HG03520 (cell line): ENCODE measurements at regions not wholly inside any gene's neighbourhood (a gene's known extent, or its start where the extent isn't known, plus 50 kb on each side); places are given as distances from the start of the nearest gene placed in this dataset.

Source experiments
- ATAC-seq: cut with Tn5 transposase; IDR thresholded peaks from one replicate; pipeline ENCODE4 v1.9.1; 2021; ENCODE audit warnings: mild to moderate bottlenecking, moderate library complexity; ENCODE audit not compliant: unreplicated experiment

DNA sequence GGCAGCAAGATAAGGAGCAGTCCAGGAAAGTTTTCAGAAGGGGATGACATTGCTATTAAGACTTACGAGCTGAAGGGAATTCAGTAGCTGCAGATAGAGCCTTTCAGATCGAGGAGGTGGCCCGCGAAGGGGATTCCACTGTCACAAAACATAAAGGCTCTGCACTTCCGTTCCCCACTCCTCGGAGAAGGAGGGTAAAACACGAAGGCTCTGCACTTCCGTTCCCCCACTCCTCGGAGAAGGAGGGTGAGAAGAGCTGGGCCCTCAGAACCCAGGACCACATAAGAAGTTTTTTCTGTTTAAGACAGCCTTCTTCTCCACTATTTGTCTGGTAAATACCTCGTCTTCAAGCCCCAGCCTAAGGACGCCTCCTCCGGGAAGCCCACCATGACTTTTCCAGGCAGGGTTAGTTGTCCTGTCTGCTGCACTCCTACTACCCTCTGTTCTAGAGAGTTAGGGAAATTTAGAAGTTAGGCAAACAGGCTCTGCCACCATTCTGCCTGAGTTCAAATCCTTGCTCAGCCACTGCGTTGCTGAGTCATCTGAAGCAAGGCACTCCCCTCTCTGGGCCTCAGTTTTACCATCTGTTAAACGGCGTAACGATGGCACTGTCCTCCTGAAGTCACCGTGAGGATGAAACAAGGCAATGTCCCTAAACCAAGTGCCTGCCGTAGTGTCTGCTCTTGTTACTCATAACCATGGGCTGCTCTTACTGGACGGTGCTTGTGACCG, 134.1 kb upstream of the HES1 start:
- no peak for ATAC-seq

GRCh38 chr3:194003114-194004057, 132.6 kb upstream of the HES1 start:
- ATAC-seq: peak; percentile 56

DNA sequence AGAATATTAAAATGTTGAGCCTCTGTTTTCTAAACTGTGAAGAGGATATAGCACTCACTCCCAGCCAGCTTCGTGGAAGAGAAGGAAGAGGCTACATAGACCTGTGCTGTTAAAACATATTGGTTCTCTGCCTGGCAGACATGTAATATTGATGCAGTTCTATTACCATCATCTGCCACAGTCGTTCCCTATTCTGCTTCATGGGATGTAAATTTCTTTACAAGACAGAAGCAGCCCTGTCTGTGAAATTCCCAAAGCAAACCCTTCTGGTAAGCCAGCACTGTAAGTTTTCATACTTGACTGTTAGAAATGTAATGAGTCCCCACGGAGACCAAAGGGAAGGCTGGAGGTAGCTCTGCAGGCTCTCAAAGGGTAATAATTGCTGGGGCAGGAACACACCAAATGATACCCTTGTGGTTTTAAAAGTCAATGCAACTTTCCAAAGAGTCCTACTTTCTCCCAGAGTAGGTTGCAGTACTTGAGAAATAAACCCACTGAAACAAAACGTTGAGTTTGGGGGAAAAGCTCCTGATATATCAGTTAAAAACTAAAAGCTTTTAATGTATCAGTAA, 129.9 kb upstream of the HES1 start:
- no peak for ATAC-seq

GRCh38 chr3:194007592-194008337, 128.2 kb upstream of the HES1 start:
- no peak for ATAC-seq

- ATAC-seq: no peak
Measured at GRCh38 chr3:194009019-194009418, 126.9 kb upstream of the HES1 start.

GRCh38 chr3:194009892-194010533, 125.9 kb upstream of the HES1 start:
- no peak for ATAC-seq

- ATAC-seq: no peak
Measured at GRCh38 chr3:194011807-194012206, 124.1 kb upstream of the HES1 start.

DNA sequence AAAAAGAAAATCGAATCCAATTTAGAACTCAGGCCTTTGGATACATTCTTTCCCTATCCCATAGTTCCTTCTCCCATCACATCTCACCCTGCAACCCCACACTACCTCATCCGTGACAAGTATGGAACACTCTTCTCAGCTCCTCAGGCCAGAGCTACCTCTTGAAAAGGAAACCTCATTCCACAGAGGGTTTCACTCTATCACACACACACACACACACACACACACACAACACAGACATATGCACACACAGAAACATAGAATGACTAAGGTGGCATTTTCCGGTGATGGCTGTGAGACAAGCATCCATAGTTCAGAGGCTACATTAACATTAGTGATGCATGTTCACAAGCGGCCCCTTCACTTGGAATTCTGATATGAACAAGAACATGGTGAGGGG, 122.0 kb upstream of the HES1 start:
- no peak for ATAC-seq

- no peak for ATAC-seq
Measured at GRCh38 chr3:194014756-194015155, 121.2 kb upstream of the HES1 start.

DNA sequence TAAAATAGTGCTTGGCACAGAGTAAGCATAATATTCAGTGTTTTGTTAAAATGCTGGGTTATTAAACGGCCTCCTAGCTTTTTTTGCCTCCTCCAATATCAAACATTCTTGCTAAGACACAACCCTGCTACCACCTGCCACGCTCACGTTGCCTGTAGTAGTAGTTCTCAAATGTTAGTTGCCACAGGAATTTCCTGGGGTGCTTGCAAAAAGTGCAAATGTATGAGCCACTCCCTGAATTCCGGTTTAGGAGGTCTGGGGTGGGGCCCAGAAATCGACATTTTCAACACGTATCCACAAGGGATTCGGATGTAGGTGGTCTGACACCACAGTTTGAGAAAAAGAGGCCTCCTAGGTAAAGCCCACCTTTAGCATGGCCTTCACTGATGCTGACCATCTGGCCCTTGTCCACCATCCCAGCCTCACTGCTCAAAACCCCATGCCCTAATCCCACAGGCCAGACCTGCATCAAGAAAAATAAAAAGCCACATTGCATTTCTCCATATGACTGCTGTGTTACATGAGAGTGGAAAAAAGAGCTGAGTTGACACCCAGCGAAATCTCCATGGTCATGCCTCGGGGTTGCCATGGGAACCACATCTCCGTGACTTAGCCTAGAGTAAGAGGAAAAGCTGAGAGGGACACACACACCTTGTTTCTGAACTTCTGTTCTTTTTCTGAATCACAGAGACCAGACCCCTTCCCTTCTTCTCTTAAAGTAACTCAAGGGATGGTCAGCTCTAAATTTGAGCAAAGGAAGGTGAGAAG, 116.4 kb upstream of the HES1 start:
- no peak for ATAC-seq

- ATAC-seq: no peak
Measured at GRCh38 chr3:194022052-194022451, 113.9 kb upstream of the HES1 start.

DNA sequence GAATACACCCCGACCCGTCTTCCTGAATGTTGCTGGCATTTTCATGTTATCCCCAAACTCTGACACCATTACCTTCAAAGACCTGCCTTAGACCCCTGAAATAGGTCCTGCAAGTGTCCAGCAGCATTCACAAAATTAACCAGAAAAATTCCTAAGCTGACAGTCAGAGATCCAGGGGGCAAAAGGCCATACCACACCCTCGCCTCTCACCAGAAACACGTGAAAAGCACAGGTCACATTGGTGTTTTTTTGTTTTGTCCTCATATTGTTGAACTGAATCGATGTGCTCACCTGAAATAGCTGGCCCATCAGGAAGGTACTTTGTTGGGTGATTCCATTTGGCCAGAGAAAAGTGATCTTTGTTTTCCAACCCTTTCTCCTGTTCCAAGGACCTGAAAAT, 113.1 kb upstream of the HES1 start:
- no peak for ATAC-seq

- no peak for ATAC-seq
Measured at GRCh38 chr3:194023501-194024280, 112.3 kb upstream of the HES1 start.

DNA sequence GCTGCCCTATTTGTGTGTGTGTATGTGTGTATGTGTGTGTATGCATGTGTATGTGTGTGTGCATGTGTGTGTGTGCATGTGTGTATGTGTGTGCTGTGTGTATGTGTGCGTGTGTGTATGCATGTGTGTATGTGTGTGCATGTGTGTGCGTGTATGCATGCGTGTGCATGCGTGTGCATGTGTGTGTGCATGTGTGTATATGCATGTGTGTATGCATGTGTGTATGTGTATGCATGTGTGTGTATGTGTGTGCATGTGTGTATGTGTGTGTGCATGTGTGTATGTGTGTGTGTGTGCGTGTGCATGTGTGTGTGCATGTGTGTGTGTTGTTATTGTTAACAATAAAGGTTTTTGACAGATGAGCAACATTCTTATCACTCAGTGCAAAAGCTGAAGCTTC, 110.8 kb upstream of the HES1 start:
- no peak for ATAC-seq

- ATAC-seq: no peak
Measured at GRCh38 chr3:194025951-194026350, 110.0 kb upstream of the HES1 start.

DNA sequence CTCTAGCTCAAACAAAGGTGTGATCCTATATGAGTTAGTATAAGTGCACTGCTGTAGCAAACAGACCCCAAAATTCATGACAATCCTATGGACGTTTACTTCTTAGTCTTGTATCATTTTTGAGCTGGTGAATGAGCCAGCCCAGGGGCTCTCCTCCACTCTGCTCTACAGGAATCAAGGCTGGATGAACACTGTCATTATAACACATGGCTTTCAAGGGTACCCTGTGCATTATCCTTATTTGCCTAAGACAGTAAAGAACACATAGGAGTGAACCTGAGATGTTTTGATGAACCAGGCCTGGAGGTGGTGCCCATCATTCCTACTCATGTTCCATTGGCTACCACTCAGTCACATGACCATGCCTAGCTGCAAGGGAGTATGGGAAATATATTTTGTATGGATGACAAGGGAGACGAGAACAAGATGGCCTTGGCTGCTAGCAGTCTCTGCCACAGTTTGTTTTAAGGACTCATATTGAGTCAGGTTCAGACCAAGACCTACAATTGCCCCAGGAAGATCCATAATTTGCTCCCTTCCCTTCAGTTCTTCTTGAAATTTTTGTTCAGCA, 107.4 kb upstream of the HES1 start:
- ATAC-seq: no peak

GRCh38 chr3:194029846-194030245, 106.1 kb upstream of the HES1 start:
- no peak for ATAC-seq

DNA sequence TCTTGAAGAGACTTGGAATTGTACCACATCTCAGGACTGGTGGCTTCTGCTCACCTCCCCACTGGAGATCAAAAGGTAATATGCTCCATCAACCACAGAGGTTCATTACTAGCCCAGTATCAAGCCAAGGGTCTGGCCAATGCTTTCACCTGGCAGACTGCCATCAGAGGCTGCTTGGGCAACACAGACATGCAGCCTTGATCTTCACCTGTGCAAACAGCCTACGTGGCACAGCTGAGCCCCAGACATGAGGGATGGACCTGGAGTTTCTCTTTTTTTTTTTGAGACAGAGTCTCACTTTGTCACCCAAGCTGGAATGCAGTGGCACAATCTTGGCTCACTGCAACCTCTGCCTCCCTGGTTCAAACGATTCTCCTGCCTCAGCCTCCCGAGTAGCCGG, 105.6 kb upstream of the HES1 start:
- ATAC-seq: no peak

DNA sequence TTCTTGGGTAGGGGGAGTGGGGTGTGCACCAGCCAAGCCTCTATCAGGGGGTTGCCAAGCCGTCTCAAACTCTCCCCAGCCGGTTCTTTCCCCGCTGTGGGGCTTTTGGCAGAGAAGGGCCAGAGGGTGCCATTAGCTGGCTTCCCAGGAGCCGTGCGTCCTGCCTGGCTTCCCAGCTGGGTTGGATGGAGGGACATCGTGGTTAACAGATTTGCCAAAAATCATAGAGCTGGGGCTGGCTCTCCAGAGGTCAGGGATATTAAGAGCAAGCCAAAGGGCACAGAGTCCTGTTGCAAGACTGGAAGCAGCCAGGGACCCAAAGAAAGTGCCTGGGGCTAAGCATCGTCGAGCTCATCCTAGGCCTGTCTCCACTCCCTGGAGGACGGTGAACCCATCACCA, 104.6 kb upstream of the HES1 start:
- no peak for ATAC-seq
